ENCODE measurements at regions not wholly inside any gene's neighbourhood (a gene's known extent, or its start where the extent isn't known, plus 50 kb on each side); places are given as distances from the start of the nearest gene placed in this dataset.

- DNase-seq (ENCODE audit: low read depth), result no peak
- no peak overlapping the region for H3K4me3 ChIP-seq (ENCODE audit: low read depth, low read length)
- no peak for TF ChIP-seq CTCF (conservative IDR thresholded peaks at IDR 0.05; ENCODE audit: low read depth, low read length)
Observed at GRCh38 chr6:98601716-98602115, 232.7 kb upstream of the POU3F2 start.

GRCh38 chr6:98605705-98606104, 228.7 kb upstream of the POU3F2 start:
- DNase-seq (ENCODE audit: low read depth), result no peak
- TF ChIP-seq CTCF (conservative IDR thresholded peaks at IDR 0.05; ENCODE audit: low read depth, low read length), result no peak
- no peak overlapping the region for H3K4me3 ChIP-seq (ENCODE audit: low read depth, low read length)

GRCh38 chr6:98627129-98627775, 207.1 kb upstream of the POU3F2 start:
- TF ChIP-seq CTCF (conservative IDR thresholded peaks at IDR 0.05; ENCODE audit: low read depth, low read length), result no peak
- DNase-seq (ENCODE audit: low read depth), result no peak
- no peak overlapping the region for H3K4me3 ChIP-seq (ENCODE audit: low read depth, low read length)

- H3K4me3 ChIP-seq (ENCODE audit: low read depth, low read length), result no peak overlapping the region
- no peak for DNase-seq (ENCODE audit: low read depth)
- TF ChIP-seq CTCF (conservative IDR thresholded peaks at IDR 0.05; ENCODE audit: low read depth, low read length), result no peak
Observed at GRCh38 chr6:98633886-98634285, 200.5 kb upstream of the POU3F2 start.

- no peak overlapping the region for H3K4me3 ChIP-seq (ENCODE audit: low read depth, low read length)
- no peak for DNase-seq (ENCODE audit: low read depth)
- TF ChIP-seq CTCF (conservative IDR thresholded peaks at IDR 0.05; ENCODE audit: low read depth, low read length), result no peak
Observed at GRCh38 chr6:98634569-98634968, 199.8 kb upstream of the POU3F2 start.

GRCh38 chr6:98635191-98635590, 199.2 kb upstream of the POU3F2 start:
- H3K4me3 ChIP-seq (ENCODE audit: low read depth, low read length), result no peak overlapping the region
- no peak for TF ChIP-seq CTCF (conservative IDR thresholded peaks at IDR 0.05; ENCODE audit: low read depth, low read length)
- no peak for DNase-seq (ENCODE audit: low read depth)

GRCh38 chr6:98636941-98637340, 197.4 kb upstream of the POU3F2 start:
- H3K4me3 ChIP-seq (ENCODE audit: low read depth, low read length), result no peak overlapping the region
- DNase-seq (ENCODE audit: low read depth), result no peak
- no peak for TF ChIP-seq CTCF (conservative IDR thresholded peaks at IDR 0.05; ENCODE audit: low read depth, low read length)

Data from choroid plexus epithelial cell (primary cell).